GM21825 (cell line): ENCODE measurements at regions not wholly inside any gene's neighbourhood (a gene's known extent, or its start where the extent isn't known, plus 50 kb on each side); places are given as distances from the start of the nearest gene placed in this dataset.

Experiments used
- ATAC-seq: cut with Tn5 transposase; IDR thresholded peaks from one replicate; pipeline ENCODE4 v1.9.1; 2021; ENCODE audit warnings: mild to moderate bottlenecking, moderate library complexity; ENCODE audit not compliant: unreplicated experiment

DNA sequence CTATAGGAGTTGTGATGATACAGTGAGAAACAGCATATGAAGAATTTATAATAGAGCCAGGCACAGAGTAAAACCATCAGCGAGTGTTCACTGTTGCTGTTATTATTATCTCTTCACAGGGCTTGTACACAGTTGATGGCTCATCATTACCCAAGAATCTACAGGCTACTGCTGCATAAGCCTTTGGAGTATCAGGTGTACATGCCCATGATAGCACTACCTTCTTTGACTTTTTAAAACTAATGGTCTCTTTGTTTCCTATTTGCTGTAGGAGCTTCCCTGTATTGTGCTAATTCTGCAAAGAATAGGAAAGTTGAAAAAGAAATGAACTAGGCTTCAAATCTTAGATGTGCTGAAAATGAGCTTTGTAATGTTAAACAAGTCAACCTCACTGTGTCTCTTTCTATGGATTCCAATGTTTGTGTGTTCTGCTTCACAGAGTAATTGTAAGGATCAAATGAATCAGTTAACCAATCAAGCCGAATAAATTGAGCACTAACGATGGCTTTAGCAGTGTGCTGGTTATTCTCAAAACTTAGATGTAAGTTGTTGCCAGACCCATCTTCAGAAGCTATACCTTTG is 138.8 kb downstream of the TUSC7 start:
- no peak for ATAC-seq

- no peak for ATAC-seq
Measured at GRCh38 chr3:116849261-116849688, 139.7 kb downstream of the TUSC7 start.

DNA sequence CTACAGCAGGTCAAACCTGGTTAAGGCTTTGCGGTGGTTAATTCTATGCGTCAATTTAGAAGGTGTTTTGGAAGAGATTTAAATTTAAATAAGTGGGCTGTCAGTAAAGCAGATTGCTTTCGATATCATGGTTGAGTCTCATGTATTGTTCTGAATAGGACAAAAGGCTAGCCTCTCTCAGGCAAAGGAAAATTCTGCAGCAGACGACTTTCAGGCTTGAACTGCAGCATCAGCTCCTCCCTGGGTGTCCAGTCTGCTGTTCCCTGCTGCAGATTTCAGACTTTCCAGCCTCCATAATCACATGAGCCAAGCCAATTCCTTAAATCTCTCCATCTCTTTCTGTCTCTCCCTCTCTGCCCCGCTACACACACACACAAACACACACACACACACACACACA is 143.2 kb downstream of the TUSC7 start:
- no peak for ATAC-seq

GRCh38 chr3:116863270-116863770 is 153.7 kb downstream of the TUSC7 start:
- ATAC-seq: no peak

DNA sequence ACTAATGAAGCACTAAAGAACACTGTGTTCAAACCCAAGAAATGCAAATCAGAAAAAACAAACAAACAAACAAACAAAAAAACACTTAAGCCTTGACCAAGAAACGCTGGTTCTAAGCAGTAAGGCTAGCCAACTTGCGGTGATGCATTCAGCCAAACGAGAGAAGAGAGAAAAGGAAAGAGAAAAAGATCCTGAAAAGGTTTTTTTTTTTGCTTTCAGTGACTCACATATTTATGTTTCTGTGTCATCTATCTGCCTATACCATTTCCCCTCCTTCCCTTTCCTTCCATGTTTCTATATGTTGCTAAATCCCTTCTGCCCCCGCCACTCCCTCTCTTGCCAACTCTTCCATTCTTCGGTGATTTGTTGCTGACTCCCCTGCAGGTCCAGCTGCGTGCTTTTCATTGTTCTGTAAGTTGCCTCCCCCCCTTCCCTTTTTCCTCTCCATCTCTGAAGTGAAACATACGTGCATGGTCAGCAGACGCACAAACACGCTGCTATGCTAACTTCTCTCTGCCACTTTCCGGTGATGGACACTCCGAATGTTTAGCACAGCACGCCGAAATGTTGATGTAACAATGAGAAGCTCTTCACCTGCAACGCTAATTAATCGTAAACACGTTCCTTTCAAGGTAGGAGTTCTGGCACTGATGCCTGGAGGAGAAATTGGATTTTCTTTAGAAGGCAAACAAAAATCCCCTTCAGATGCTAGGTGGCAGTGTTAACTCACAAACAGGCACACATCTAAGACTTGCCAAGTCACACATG is 154.4 kb downstream of the TUSC7 start:
- no peak for ATAC-seq

GRCh38 chr3:116864590-116864927 is 155.0 kb downstream of the TUSC7 start:
- ATAC-seq: no peak

- no peak for ATAC-seq
Measured at GRCh38 chr3:116870379-116870778, 160.8 kb downstream of the TUSC7 start.

GRCh38 chr3:116871905-116872304 is 162.3 kb downstream of the TUSC7 start:
- no peak for ATAC-seq

- ATAC-seq: no peak
Measured at GRCh38 chr3:116872688-116873087, 163.1 kb downstream of the TUSC7 start.

GRCh38 chr3:116873142-116873541 is 163.6 kb downstream of the TUSC7 start:
- no peak for ATAC-seq

- ATAC-seq: no peak
Measured at GRCh38 chr3:116877968-116878367, 168.4 kb downstream of the TUSC7 start.

- ATAC-seq: peak; percentile 92
Measured at GRCh38 chr3:116886202-116886893, 176.8 kb downstream of the TUSC7 start.

DNA sequence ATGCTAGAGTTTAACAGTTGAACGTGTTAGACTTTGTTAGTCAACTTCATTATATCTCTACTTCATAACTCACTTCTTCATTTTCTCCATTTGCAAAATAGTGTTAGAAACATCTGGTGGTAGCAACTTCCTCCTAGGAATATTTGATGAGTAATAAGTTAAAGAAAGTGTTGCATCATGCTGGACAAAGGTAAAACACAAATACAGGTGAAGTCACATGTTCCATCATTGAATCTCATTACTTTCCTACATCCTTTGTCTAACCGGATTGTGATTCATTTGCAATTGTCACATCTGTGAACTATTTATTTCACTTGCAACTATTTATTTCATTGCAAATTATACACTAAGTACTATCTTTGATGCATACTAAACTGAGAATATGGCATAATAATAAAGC is 186.5 kb downstream of the TUSC7 start:
- no peak for ATAC-seq

GRCh38 chr3:116897382-116897781 is 187.8 kb downstream of the TUSC7 start:
- ATAC-seq: no peak

GRCh38 chr3:116899253-116899652 is 189.7 kb downstream of the TUSC7 start:
- ATAC-seq: no peak

GRCh38 chr3:116905334-116905733 is 195.8 kb downstream of the TUSC7 start:
- ATAC-seq: no peak

GRCh38 chr3:116905794-116906193 is 196.2 kb downstream of the TUSC7 start:
- no peak for ATAC-seq

- no peak for ATAC-seq
Measured at GRCh38 chr3:116912116-116912515, 202.5 kb downstream of the TUSC7 start.

GRCh38 chr3:116914004-116914403 is 204.4 kb downstream of the TUSC7 start:
- ATAC-seq: no peak

- ATAC-seq: no peak
Measured at GRCh38 chr3:116916836-116917235, 207.3 kb downstream of the TUSC7 start.

DNA sequence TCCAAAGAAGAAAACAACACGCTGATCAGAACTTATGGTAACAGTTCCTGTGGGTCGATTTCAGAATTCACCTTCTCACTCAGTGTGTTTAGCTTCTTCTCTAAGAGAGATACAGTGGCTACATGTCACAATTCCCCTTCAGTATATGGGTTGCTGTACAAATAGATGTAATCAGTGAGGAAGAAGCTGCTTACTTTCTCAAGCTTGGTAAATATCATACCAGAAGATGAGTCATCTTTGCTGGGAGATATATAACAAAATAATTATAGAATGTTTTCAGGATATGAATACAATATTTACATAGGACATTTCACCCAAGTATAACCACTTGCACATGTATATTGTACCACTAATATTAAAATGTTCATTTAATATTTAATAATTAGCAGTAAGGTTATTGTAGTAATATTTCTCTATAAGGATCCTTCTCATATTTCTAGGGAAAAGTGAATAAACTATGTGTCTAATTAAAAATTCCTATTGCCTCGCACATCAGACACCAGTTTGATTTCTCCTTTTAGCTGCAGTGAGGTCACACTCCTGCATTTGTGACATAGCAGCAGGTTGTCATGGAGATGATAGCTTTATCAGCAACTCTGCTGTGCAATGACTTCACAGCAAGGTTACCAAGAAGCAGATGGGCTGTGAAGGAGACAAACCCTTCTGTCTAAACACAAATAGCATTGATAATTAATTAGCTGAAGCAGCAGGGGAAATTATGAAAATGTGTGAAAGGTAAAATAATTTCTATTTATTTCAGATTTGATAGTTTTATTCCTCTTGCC is 211.4 kb downstream of the TUSC7 start:
- ATAC-seq: no peak
